ENCODE measurements at regions not wholly inside any gene's neighbourhood (a gene's known extent, or its start where the extent isn't known, plus 50 kb on each side); places are given as distances from the start of the nearest gene placed in this dataset.

DNA sequence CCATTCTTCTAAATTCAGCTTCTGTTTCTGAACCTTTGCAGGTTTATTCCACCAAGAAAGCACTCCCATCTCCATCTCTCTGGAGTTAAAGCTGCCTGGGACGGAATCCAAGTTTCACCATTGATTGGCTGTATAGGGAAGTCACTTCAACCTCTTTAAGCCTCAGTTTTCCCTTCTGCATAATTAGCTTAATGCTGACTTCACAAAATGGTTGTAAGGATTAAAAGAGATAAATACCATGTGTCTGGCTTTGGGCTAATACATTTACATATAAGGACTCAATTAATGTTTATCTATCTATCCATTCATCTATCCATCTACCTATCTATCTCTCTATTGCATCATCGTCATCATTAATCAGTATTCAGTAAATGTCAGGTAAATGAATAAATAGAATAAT is 629.6 kb upstream of the MGMT start:
- no peaks in the 10 kb centered on the region for H3K4me1 ChIP-seq
- TF ChIP-seq POLR2A (IDR thresholded peaks at IDR 0.05), result no peak
- TF ChIP-seq, protein P1, sequence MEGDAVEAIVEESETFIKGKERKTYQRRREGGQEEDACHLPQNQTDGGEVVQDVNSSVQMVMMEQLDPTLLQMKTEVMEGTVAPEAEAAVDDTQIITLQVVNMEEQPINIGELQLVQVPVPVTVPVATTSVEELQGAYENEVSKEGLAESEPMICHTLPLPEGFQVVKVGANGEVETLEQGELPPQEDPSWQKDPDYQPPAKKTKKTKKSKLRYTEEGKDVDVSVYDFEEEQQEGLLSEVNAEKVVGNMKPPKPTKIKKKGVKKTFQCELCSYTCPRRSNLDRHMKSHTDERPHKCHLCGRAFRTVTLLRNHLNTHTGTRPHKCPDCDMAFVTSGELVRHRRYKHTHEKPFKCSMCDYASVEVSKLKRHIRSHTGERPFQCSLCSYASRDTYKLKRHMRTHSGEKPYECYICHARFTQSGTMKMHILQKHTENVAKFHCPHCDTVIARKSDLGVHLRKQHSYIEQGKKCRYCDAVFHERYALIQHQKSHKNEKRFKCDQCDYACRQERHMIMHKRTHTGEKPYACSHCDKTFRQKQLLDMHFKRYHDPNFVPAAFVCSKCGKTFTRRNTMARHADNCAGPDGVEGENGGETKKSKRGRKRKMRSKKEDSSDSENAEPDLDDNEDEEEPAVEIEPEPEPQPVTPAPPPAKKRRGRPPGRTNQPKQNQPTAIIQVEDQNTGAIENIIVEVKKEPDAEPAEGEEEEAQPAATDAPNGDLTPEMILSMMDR (IDR thresholded peaks at IDR 0.05), result no peak
- intact Hi-C loops (cut with DNase I), result no loop called here
- ATAC-seq (no peak), DNase-seq (no peak)
- no peaks in the 10 kb centered on the region for H3K36me3 ChIP-seq
- no peak overlapping the region for H3K4me3 ChIP-seq
- 54% methylated on average over 2 of the region's 2 CpGs for WGBS (ENCODE audit: insufficient coverage, low coverage, low lambda C conversion rate, missing lambda C conversion rate)
- no peaks in the 10 kb centered on the region for H3K27me3 ChIP-seq
- no peak overlapping the region for H3K27ac ChIP-seq
- no peaks in the 10 kb centered on the region for H3K9me3 ChIP-seq

DNA sequence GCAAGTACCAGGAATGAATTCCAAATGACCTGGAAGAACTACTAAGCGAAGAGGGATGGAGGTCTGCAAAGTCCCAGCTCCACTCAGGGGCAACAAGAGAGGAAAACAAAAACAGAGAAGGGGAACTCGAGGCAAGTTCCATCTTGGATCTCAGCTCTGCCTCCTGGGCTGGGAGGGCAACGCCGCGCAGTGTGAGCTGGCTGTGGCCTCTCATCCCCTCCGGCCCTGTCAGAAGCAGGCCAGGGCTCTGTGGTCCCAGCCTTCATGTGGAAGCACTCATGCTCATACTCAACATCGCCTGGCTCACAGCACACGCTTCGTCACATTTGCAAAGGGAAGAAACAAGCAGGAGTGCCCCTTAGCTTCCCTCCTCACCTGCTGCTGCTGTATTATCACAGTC is 627.9 kb upstream of the MGMT start:
- Histone ChIP-seq H3K27me3 (no peaks in the 10 kb centered on the region), H3K4me3 (no peak overlapping the region), H3K4me1 (no peaks in the 10 kb centered on the region), H3K9me3 (no peaks in the 10 kb centered on the region), H3K36me3 (no peaks in the 10 kb centered on the region), H3K27ac (no peak overlapping the region)
- WGBS (ENCODE audit: insufficient coverage, low coverage, low lambda C conversion rate, missing lambda C conversion rate), result 72% methylated on average over 6 of the region's 9 CpGs
- intact Hi-C loops (cut with DNase I), result no loop called here
- TF ChIP-seq, protein P1 (IDR thresholded peaks at IDR 0.05), result no peak
- TF ChIP-seq POLR2A (IDR thresholded peaks at IDR 0.05), result no peak
- DNase-seq (no peak), ATAC-seq (no peak)

DNA sequence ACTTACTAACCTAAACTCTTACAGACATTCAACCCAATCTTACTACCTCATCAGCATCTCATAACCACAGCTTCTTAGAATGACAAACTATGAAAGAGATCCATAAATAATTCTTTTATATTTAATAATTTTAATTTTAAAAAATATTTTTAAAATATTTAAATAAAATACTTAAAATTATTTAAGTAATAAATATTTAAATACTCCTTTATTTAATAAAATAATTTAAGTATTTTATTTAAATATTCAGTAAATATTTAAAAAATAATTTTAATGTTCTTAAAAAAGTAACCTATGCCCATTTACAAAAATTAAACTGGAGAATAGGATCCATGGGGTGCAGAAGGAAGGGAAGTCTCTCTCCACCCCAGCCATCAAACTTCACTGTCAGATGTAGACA is 627.3 kb upstream of the MGMT start:
- intact Hi-C loops (cut with DNase I), result no loop called here
- H3K27me3 ChIP-seq, result no peaks in the 10 kb centered on the region
- H3K4me1 ChIP-seq, result no peaks in the 10 kb centered on the region
- H3K27ac ChIP-seq, result no peak overlapping the region
- H3K9me3 ChIP-seq, result no peaks in the 10 kb centered on the region
- no peak for ATAC-seq
- H3K4me3 ChIP-seq, result no peak overlapping the region
- H3K36me3 ChIP-seq, result no peaks in the 10 kb centered on the region
- TF ChIP-seq POLR2A (IDR thresholded peaks at IDR 0.05), result no peak
- TF ChIP-seq, protein P1 (IDR thresholded peaks at IDR 0.05), result no peak
- no peak for DNase-seq

DNA sequence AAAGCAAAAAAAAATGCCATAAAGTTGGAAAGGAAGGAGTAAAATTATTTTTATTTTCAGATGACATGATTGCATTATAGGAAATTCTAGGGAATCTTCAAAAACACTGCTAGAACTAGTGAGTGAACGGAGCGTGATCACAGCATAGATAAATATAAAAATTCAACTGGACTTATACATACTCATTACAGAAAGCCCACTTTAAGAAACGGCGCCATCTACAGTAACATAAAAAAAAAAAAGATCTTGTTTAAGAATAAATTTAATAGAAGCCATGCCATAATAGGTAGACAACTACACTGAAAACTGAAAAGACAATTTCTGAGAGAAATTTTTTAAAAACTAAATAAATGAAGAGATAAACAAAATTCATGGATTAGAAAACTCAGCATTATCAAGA is 623.1 kb upstream of the MGMT start:
- 37% methylated on average over 4 of the region's 4 CpGs for WGBS (ENCODE audit: insufficient coverage, low coverage, low lambda C conversion rate, missing lambda C conversion rate)
- H3K27ac ChIP-seq, result no peak overlapping the region
- H3K9me3 ChIP-seq, result no peaks in the 10 kb centered on the region
- ATAC-seq (no peak), DNase-seq (no peak)
- no peaks in the 10 kb centered on the region for H3K4me1 ChIP-seq
- TF ChIP-seq, protein P1 (IDR thresholded peaks at IDR 0.05), result no peak
- TF ChIP-seq POLR2A (IDR thresholded peaks at IDR 0.05), result no peak
- intact Hi-C loops (cut with DNase I), result no loop called here
- no peaks in the 10 kb centered on the region for H3K36me3 ChIP-seq
- no peaks in the 10 kb centered on the region for H3K27me3 ChIP-seq
- no peak overlapping the region for H3K4me3 ChIP-seq

DNA sequence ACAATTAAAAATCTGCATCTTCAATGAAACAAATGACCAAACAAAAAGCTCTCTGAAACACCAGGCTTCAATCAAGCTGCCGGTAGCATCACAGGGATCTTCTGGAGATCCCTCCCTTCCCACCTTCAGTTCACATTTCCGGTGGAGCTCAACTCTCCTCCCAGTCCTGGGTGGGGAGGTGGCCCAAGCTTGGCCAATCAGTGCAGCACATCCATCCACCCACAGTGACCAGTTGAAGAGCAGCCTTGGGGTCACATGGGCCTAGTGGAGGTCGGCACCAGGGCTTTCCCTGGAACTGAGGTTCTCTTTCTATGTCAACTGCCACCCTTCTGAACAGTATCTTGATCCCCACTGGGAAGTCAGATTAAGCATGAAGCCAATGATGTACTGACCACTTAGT is 620.1 kb upstream of the MGMT start:
- ATAC-seq, result no peak
- WGBS (ENCODE audit: insufficient coverage, low coverage, low lambda C conversion rate, missing lambda C conversion rate), result 86% methylated on average over 2 of the region's 3 CpGs
- Histone ChIP-seq H3K27ac (no peak overlapping the region), H3K27me3 (no peaks in the 10 kb centered on the region), H3K4me3 (no peak overlapping the region), H3K4me1 (no peaks in the 10 kb centered on the region), H3K36me3 (no peaks in the 10 kb centered on the region), H3K9me3 (no peaks in the 10 kb centered on the region)
- no peak for DNase-seq
- TF ChIP-seq, protein P1 (IDR thresholded peaks at IDR 0.05), result no peak
- no peak for TF ChIP-seq POLR2A (IDR thresholded peaks at IDR 0.05)
- intact Hi-C loops (cut with DNase I), result no loop called here
